ENCODE measurements at regions not wholly inside any gene's neighbourhood (a gene's known extent, or its start where the extent isn't known, plus 50 kb on each side); places are given as distances from the start of the nearest gene placed in this dataset.
"Not testable (repeated sequence)": the region's sequence is repeated elsewhere in the genome, so short reads cannot be mapped to it uniquely, and the experiment has no call there.

- DNase-seq (ENCODE audit: low read depth in 2 of 2): no peak
These were observed 336.0 kb downstream of the HGF start for GRCh38 chr7:81433692-81434331.

GRCh38 chr7:81433206-81433605 lies 336.6 kb downstream of the HGF start:
- no peak for DNase-seq (ENCODE audit: low read depth in 2 of 2)

GRCh38 chr7:81430761-81431160 lies 339.1 kb downstream of the HGF start:
- DNase-seq (ENCODE audit: low read depth in 2 of 2): no peak

- DNase-seq (ENCODE audit: low read depth in 2 of 2): no peak
These were observed 339.7 kb downstream of the HGF start for GRCh38 chr7:81430150-81430549.

GRCh38 chr7:81427461-81427860 lies 342.4 kb downstream of the HGF start:
- DNase-seq (ENCODE audit: low read depth in 2 of 2): no peak

- no peak for DNase-seq (ENCODE audit: low read depth in 2 of 2)
These were observed 349.2 kb downstream of the HGF start for GRCh38 chr7:81420526-81421226.

- DNase-seq (ENCODE audit: low read depth in 2 of 2): no peak
These were observed 350.1 kb downstream of the HGF start for GRCh38 chr7:81419731-81420130.

GRCh38 chr7:81416659-81417058 lies 353.2 kb downstream of the HGF start:
- no peak for DNase-seq (ENCODE audit: low read depth in 2 of 2)

GRCh38 chr7:81415181-81415580 lies 354.7 kb downstream of the HGF start:
- DNase-seq (ENCODE audit: low read depth in 2 of 2): no peak

GRCh38 chr7:81414411-81414810 lies 355.4 kb downstream of the HGF start:
- no peak for DNase-seq (ENCODE audit: low read depth in 2 of 2)

GRCh38 chr7:81410471-81411117 lies 359.3 kb downstream of the HGF start:
- DNase-seq (ENCODE audit: low read depth in 2 of 2): no peak

GRCh38 chr7:81408728-81409127 lies 361.1 kb downstream of the HGF start:
- DNase-seq (ENCODE audit: low read depth in 2 of 2): no peak

GRCh38 chr7:81407094-81407493 lies 362.8 kb downstream of the HGF start:
- DNase-seq (ENCODE audit: low read depth in 2 of 2): no peak

- DNase-seq (ENCODE audit: low read depth in 2 of 2): no peak
These were observed 365.2 kb downstream of the HGF start for GRCh38 chr7:81404669-81405068.

GRCh38 chr7:81402227-81402626 lies 367.6 kb downstream of the HGF start:
- DNase-seq (ENCODE audit: low read depth in 2 of 2): no peak

GRCh38 chr7:81399471-81399870 lies 370.4 kb downstream of the HGF start:
- DNase-seq (ENCODE audit: low read depth in 2 of 2): no peak

- no peak for DNase-seq (ENCODE audit: low read depth in 2 of 2)
These were observed 375.8 kb downstream of the HGF start for GRCh38 chr7:81394029-81394428.

- no peak for DNase-seq (ENCODE audit: low read depth in 2 of 2)
These were observed 376.8 kb downstream of the HGF start for GRCh38 chr7:81393018-81393417.

GRCh38 chr7:81385370-81385769 lies 384.5 kb downstream of the HGF start:
- no peak for DNase-seq (ENCODE audit: low read depth in 2 of 2)

- no peak for DNase-seq (ENCODE audit: low read depth in 2 of 2)
These were observed 386.0 kb downstream of the HGF start for GRCh38 chr7:81383846-81384245.

- DNase-seq (ENCODE audit: low read depth in 2 of 2): not testable (repeated sequence)
These were observed 395.2 kb downstream of the HGF start for GRCh38 chr7:81374641-81375040.

- DNase-seq (ENCODE audit: low read depth in 2 of 2): no peak
These were observed 399.0 kb downstream of the HGF start for GRCh38 chr7:81370822-81371221.

- DNase-seq (ENCODE audit: low read depth in 2 of 2): no peak
These were observed 402.4 kb downstream of the HGF start for GRCh38 chr7:81367326-81367931.
